Hepatocyte (in vitro differentiated cells): ENCODE measurements at regions not wholly inside any gene's neighbourhood (a gene's known extent, or its start where the extent isn't known, plus 50 kb on each side); places are given as distances from the start of the nearest gene placed in this dataset.

Experiments used
- DNase-seq: peaks from one replicate; pipeline ENCODE4 v3.0.0-alpha.2; 2016; ENCODE audit warnings: low spot score
- H2AFZ ChIP-seq: fragments of 200-600 bp; sonication (generic); 2 replicates; pipeline ENCODE4 v1.6.0; 2016; ENCODE audit warnings: antibody characterized with exemption, mild to moderate bottlenecking
- H3K27ac ChIP-seq: fragments of 200-600 bp; sonication (generic); 2 replicates; pipeline ENCODE4 v1.5.1; 2016; ENCODE audit warnings: mild to moderate bottlenecking
- H3K27me3 ChIP-seq: fragments of 200-600 bp; sonication (generic); 2 replicates; pipeline ENCODE4 v1.6.1; 2016
- H3K36me3 ChIP-seq: fragments of 200-600 bp; sonication (generic); replicated peaks from 2 replicates; pipeline ENCODE4 v1.5.1; 2016; ENCODE audit warnings: low read depth; ENCODE audit not compliant: insufficient read depth
- H3K4me1 ChIP-seq: fragments of 200-600 bp; sonication (generic); 2 replicates; pipeline ENCODE4 v1.5.1; 2016; ENCODE audit warnings: mild to moderate bottlenecking, moderate library complexity; ENCODE audit not compliant: insufficient read depth
- H3K4me2 ChIP-seq: fragments of 200-600 bp; sonication (generic); 2 replicates; pipeline ENCODE4 v1.6.0; 2016
- H3K4me3 ChIP-seq: fragments of 200-600 bp; sonication (generic); 2 replicates; pipeline ENCODE4 v1.5.1; 2016; ENCODE audit warnings: mild to moderate bottlenecking
- H3K79me2 ChIP-seq: fragments of 200-600 bp; sonication (generic); 2 replicates; pipeline ENCODE4 v1.6.0; 2017; ENCODE audit warnings: mild to moderate bottlenecking
- H3K9me2 ChIP-seq: fragments of 200-600 bp; sonication (generic); replicated peaks from 2 replicates; pipeline ENCODE4 v1.6.0; 2017; ENCODE audit warnings: mild to moderate bottlenecking; ENCODE audit not compliant: insufficient read depth
- H3K9me3 ChIP-seq: fragments of 200-600 bp; sonication (generic); 2 replicates; pipeline ENCODE4 v1.5.1; 2016; ENCODE audit warnings: low read depth, mild to moderate bottlenecking
- H4K20me1 ChIP-seq: fragments of 200-600 bp; sonication (generic); 2 replicates; pipeline ENCODE4 v1.6.0; 2016; ENCODE audit warnings: mild to moderate bottlenecking; ENCODE audit not compliant: insufficient read depth, poor library complexity, severe bottlenecking
- EZH2 ChIP-seq: fragments of 200-600 bp; sonication (generic); IDR thresholded peaks from 2 replicates; pipeline ENCODE4 v1.6.1; 2016; ENCODE audit warnings: antibody characterized with exemption, mild to moderate bottlenecking, borderline replicate concordance
- EZH2phosphoT487 ChIP-seq: fragments of 200-600 bp; sonication (generic); IDR thresholded peaks from one replicate; pipeline ENCODE4 v1.6.1; 2018; ENCODE audit warnings: antibody characterized with exemption, mild to moderate bottlenecking, low read depth, moderate library complexity; ENCODE audit not compliant: unreplicated experiment, severe bottlenecking
- WGBS: methylation state at CpG from one replicate; pipeline ENCODE4 v1.1.6; 2016; ENCODE audit warnings: low lambda C conversion rate; ENCODE audit errors: missing lambda C conversion rate; 5-methylcytosine and 5-hydroxymethylcytosine counted together
- TF ChIP-seq, protein P1 (sequence below): fragments of 200-600 bp; sonication (generic); IDR thresholded peaks from 2 replicates; pipeline ENCODE4 v1.5.1; 2016; ENCODE audit warnings: antibody characterized with exemption, mild to moderate bottlenecking; ENCODE audit not compliant: poor library complexity

DNA sequence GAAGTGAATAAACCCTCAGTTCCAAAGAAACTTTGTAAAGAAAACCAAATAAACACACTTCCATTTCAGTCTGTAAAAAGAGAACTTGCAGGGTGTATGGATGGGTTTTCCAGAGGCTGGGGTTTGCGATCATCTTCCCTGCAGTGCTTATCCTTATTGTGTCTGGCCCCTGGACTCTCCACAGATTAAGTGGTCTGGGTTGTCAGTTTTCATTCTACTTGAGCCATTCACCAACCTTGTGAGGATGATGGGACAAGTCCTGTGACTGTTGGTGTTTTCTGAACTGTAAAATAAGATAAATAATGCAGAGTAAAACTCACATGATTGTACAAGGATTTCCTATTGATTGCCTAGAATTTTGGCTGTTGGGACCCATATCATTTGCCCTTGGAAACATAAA, 166.1 kb upstream of the MOCS2 start:
- H3K36me3 ChIP-seq, result no peaks in the 10 kb centered on the region
- H2AFZ ChIP-seq, result no peak overlapping the region
- no peaks in the 10 kb centered on the region for H3K4me1 ChIP-seq
- H4K20me1 ChIP-seq, result no peaks in the 10 kb centered on the region
- TF ChIP-seq EZH2 (no peak), EZH2phosphoT487 (no peak)
- TF ChIP-seq, protein P1, sequence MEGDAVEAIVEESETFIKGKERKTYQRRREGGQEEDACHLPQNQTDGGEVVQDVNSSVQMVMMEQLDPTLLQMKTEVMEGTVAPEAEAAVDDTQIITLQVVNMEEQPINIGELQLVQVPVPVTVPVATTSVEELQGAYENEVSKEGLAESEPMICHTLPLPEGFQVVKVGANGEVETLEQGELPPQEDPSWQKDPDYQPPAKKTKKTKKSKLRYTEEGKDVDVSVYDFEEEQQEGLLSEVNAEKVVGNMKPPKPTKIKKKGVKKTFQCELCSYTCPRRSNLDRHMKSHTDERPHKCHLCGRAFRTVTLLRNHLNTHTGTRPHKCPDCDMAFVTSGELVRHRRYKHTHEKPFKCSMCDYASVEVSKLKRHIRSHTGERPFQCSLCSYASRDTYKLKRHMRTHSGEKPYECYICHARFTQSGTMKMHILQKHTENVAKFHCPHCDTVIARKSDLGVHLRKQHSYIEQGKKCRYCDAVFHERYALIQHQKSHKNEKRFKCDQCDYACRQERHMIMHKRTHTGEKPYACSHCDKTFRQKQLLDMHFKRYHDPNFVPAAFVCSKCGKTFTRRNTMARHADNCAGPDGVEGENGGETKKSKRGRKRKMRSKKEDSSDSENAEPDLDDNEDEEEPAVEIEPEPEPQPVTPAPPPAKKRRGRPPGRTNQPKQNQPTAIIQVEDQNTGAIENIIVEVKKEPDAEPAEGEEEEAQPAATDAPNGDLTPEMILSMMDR, result no peak
- no peak overlapping the region for H3K4me3 ChIP-seq
- no peaks in the 10 kb centered on the region for H3K9me2 ChIP-seq
- H3K9me3 ChIP-seq, result no peaks in the 10 kb centered on the region
- no peaks in the 10 kb centered on the region for H3K79me2 ChIP-seq
- DNase-seq, result no peak
- H3K4me2 ChIP-seq, result no peak overlapping the region
- H3K27me3 ChIP-seq, result no peaks in the 10 kb centered on the region
- H3K27ac ChIP-seq, result no peak overlapping the region
- 88% methylated on average over 1 of the region's 1 CpG for WGBS

DNA sequence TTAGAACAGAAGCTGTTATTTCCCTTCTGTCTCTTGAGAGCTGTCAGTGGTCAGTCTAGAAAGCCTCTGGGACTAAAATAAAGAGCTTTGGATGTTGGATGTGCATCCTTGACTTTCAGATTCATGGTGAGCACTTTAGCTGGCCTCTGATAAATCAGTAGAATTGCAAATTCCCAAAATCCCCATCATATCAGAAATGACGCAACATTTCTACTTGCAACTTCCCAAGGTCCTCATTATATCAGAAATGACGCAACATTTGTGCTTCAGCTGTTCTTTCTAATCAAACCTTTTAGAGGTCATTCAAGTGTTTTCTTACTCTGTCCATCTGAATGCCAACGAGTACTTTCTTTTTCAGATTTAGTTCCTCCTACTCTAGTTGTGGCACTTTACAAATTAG, 167.3 kb upstream of the MOCS2 start:
- DNase-seq, result no peak
- H3K9me2 ChIP-seq, result no peaks in the 10 kb centered on the region
- no peaks in the 10 kb centered on the region for H3K9me3 ChIP-seq
- H3K27me3 ChIP-seq, result no peaks in the 10 kb centered on the region
- no peak overlapping the region for H3K4me3 ChIP-seq
- no peak for TF ChIP-seq EZH2
- TF ChIP-seq EZH2phosphoT487, result no peak
- TF ChIP-seq, protein P1, result no peak
- H2AFZ ChIP-seq, result no peak overlapping the region
- H3K36me3 ChIP-seq, result no peaks in the 10 kb centered on the region
- H4K20me1 ChIP-seq, result no peaks in the 10 kb centered on the region
- WGBS, result 84% methylated on average over 3 of the region's 3 CpGs
- H3K4me2 ChIP-seq, result no peak overlapping the region
- H3K79me2 ChIP-seq, result no peaks in the 10 kb centered on the region
- H3K4me1 ChIP-seq, result no peaks in the 10 kb centered on the region
- no peak overlapping the region for H3K27ac ChIP-seq

DNA sequence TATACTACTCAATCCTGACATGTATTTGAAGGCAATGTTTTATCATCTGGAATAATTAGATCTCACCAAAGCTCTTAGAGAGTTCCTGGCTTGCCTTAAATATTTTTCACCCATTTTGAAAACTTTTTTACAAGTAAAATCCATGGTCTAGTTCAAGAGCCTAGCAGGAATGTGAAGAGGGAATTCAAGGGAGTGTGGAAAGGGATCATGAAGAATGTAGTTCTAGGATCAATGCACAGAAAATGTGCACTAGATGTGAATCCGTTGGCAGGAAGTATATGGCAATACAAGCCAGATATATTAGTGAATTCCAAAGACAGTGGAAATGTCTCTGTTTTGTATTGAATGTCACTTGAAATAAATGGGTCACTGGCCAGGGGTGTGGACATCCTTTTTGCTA, 167.9 kb upstream of the MOCS2 start:
- DNase-seq, result no peak
- 80% methylated on average over 1 of the region's 1 CpG for WGBS
- Histone ChIP-seq H2AFZ (no peak overlapping the region), H3K4me1 (no peaks in the 10 kb centered on the region), H3K27ac (no peak overlapping the region), H3K36me3 (no peaks in the 10 kb centered on the region), H3K4me2 (no peak overlapping the region), H4K20me1 (no peaks in the 10 kb centered on the region), H3K9me3 (no peaks in the 10 kb centered on the region), H3K27me3 (no peaks in the 10 kb centered on the region), H3K9me2 (no peaks in the 10 kb centered on the region), H3K4me3 (no peak overlapping the region), H3K79me2 (no peaks in the 10 kb centered on the region)
- TF ChIP-seq EZH2phosphoT487, result no peak
- no peak for TF ChIP-seq EZH2
- TF ChIP-seq, protein P1, result no peak

DNA sequence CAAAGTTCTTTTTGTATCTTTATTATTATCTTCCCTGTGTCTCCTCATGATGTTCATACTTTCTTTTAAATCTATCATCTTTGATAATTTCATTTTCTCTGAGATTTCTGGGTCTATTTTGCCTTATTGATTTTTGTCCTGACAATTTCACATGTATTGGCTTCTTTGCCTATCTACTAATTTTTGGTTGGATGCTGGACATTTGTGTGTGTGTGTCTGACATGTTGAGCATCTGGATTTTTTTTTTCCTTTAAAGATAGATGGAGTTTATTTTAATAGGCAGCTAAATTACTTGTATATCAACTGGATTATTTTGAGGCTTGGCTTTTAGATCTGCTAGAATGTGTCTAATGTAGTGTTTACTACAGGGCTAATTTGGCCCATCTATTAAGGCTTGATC, 178.0 kb upstream of the MOCS2 start:
- Histone ChIP-seq H3K4me2 (no peak overlapping the region), H2AFZ (no peak overlapping the region), H3K36me3 (no peaks in the 10 kb centered on the region), H3K79me2 (no peaks in the 10 kb centered on the region), H3K27ac (no peak overlapping the region), H3K4me3 (no peak overlapping the region), H3K4me1 (peaks cover 6% of the 10 kb centered on the region), H3K9me3 (no peaks in the 10 kb centered on the region), H3K9me2 (no peaks in the 10 kb centered on the region), H3K27me3 (no peaks in the 10 kb centered on the region), H4K20me1 (no peaks in the 10 kb centered on the region)
- TF ChIP-seq EZH2 (no peak), EZH2phosphoT487 (no peak)
- TF ChIP-seq, protein P1, result no peak
- no peak for DNase-seq
